HCT116 (cell line): ENCODE measurements at regions not wholly inside any gene's neighbourhood (a gene's known extent, or its start where the extent isn't known, plus 50 kb on each side); places are given as distances from the start of the nearest gene placed in this dataset.

Experiments used
- ATAC-seq: fragments of 200-7000 bp; cut with Tn5 transposase; 2 replicates; pipeline ENCODE4 v1.9.1; 2020; ENCODE audit warnings: mild to moderate bottlenecking, moderate library complexity
- BruUV-seq: library from RNA; stranded (reverse); fragments of 400-500 nt; replicated peaks from 2 replicates; lab custom pipeline; 2021; lab: Mats Ljungman, UMichigan
- CTCF ChIA-PET: fragments of 300-600 bp; sonication (Branson Sonifier 250); formaldehyde crosslinking; loops from one replicate; lab custom pipeline; 2021; ENCODE audit warnings: antibody characterized with exemption; lab: Charles Lee
- POLR2A ChIA-PET: fragments of 300-600, 350-600 bp; sonication (Branson Sonifier 250); formaldehyde crosslinking; loops from one replicate; lab custom pipeline; 2021; ENCODE audit warnings: antibody characterized with exemption; lab: Charles Lee
- RAD21 ChIA-PET, 2 experiments: fragments of 300-600 bp; sonication (Branson Sonifier 250); formaldehyde crosslinking; loops; one replicate each; lab custom pipeline; 2023; ENCODE audit warnings: low total read pairs in 2 of 2; ENCODE audit not compliant: uncharacterized antibody in 2 of 2, unreplicated experiment in 2 of 2, low non-redundant PET in 1 of 2; lab: Charles Lee
- DNase-seq: peaks from one replicate; pipeline ENCODE4 v3.0.0-alpha.2; 2010; ENCODE audit warnings: low read depth, low spot score
- H2AFZ ChIP-seq: fragments of 200-600 bp; shearing (Covaris generic), sonication (generic); 2 replicates; pipeline ENCODE4 v1.6.1; 2017; ENCODE audit warnings: low read depth, mixed run types, mixed read lengths, antibody characterized with exemption, low read length; ENCODE audit not compliant: poor library complexity, severe bottlenecking
- H3K27ac ChIP-seq: 2 replicates; pipeline ENCODE4 v1.5.1; 2012; ENCODE audit warnings: low read depth, low read length
- H3K27me3 ChIP-seq: fragments of 200-600 bp; sonication (generic); 2 replicates; pipeline ENCODE4 v1.6.1; 2016; ENCODE audit warnings: mixed run types, low read length, mixed read lengths; ENCODE audit not compliant: insufficient read depth
- H3K36me3 ChIP-seq, 2 experiments: fragments of 200-500 bp in 1 of 2; fragments of 200-600 bp in 1 of 2; sonication (Bioruptor generic) in 1 of 2; sonication (generic) in 1 of 2; 2 replicates each; pipeline versions ENCODE4 v1.5.1 to v1.6.1; 2014 to 2016; ENCODE audit warnings: low read length in 2 of 2, inconsistent platforms in 1 of 2, mixed read lengths in 1 of 2, mixed run types in 1 of 2; ENCODE audit not compliant: insufficient read depth in 2 of 2, control insufficient read depth in 1 of 2
- H3K4me1 ChIP-seq, 2 experiments: fragments of 200-600 bp in 1 of 2; sonication (generic) in 1 of 2; 2 replicates each; pipeline versions ENCODE4 v1.5.1 to v1.6.1; 2012 to 2017; ENCODE audit warnings: low read length in 2 of 2, inconsistent platforms in 1 of 2, mild to moderate bottlenecking in 1 of 2, mixed read lengths in 1 of 2, mixed run types in 1 of 2, moderate library complexity in 1 of 2; ENCODE audit not compliant: insufficient read depth in 2 of 2, control insufficient read depth in 1 of 2
- H3K4me2 ChIP-seq: fragments of 200-600 bp; sonication (generic); 2 replicates; pipeline ENCODE4 v1.6.1; 2017; ENCODE audit warnings: mixed run types, low read length, mixed read lengths
- H3K4me3 ChIP-seq, 2 experiments: fragments of 200-600 bp in 1 of 2; sonication (generic) in 1 of 2; replicated peaks in 1 of 2; 2 replicates each; pipeline ENCODE4 v1.5.1; 2011 to 2016; ENCODE audit warnings: low read length in 2 of 2, control low read depth in 1 of 2, low read depth in 1 of 2, mild to moderate bottlenecking in 1 of 2, mixed read lengths in 1 of 2, mixed run types in 1 of 2
- H3K79me2 ChIP-seq: fragments of 200-600 bp; sonication (generic); 2 replicates; pipeline ENCODE4 v1.6.1; 2017; ENCODE audit warnings: mild to moderate bottlenecking, mixed run types, low read length, moderate library complexity, mixed read lengths; ENCODE audit not compliant: insufficient read depth
- H3K9ac ChIP-seq: fragments of 200-600 bp; sonication (generic); 2 replicates; pipeline ENCODE4 v1.6.1; 2016; ENCODE audit warnings: low read length, mixed read lengths
- H3K9me2 ChIP-seq: fragments of 200-600 bp; sonication (generic), shearing (Covaris generic); 2 replicates; pipeline ENCODE4 v1.6.1; 2017; ENCODE audit warnings: mixed run types, mild to moderate bottlenecking, moderate library complexity; ENCODE audit not compliant: insufficient read depth
- H3K9me3 ChIP-seq, 2 experiments: fragments of 200-500 bp in 1 of 2; fragments of 200-600 bp in 1 of 2; sonication (Bioruptor generic) in 1 of 2; sonication (generic) in 1 of 2; 2 replicates each; pipeline ENCODE4 v1.6.1; 2014 to 2017; ENCODE audit warnings: low read length in 2 of 2, mixed read lengths in 2 of 2, inconsistent platforms in 1 of 2, low read depth in 1 of 2, mild to moderate bottlenecking in 1 of 2, mixed run types in 1 of 2, moderate library complexity in 1 of 2; ENCODE audit not compliant: control insufficient read depth in 1 of 2, insufficient read depth in 1 of 2
- H4K20me1 ChIP-seq: fragments of 200-600 bp; sonication (generic), shearing (Covaris generic); 2 replicates; pipeline ENCODE4 v1.6.1; 2017; ENCODE audit warnings: mixed run types, mild to moderate bottlenecking, moderate library complexity; ENCODE audit not compliant: insufficient read depth
- ATF3 ChIP-seq: IDR thresholded peaks from 2 replicates; pipeline ENCODE4 v1.6.1; 2012
- CBX3 ChIP-seq: IDR thresholded peaks from 2 replicates; pipeline ENCODE4 v1.6.1; 2012; ENCODE audit warnings: low read depth
- CEBPB ChIP-seq: IDR thresholded peaks from 2 replicates; pipeline ENCODE4 v1.6.1; 2012; ENCODE audit warnings: low read depth
- EGR1 ChIP-seq: IDR thresholded peaks from 2 replicates; pipeline ENCODE4 v1.6.1; 2012; ENCODE audit warnings: low read depth
- ELF1 ChIP-seq: IDR thresholded peaks from 2 replicates; pipeline ENCODE4 v1.6.1; 2012; ENCODE audit warnings: low read depth, borderline replicate concordance
- EZH2 ChIP-seq: fragments of 200-600 bp; sonication (generic); IDR thresholded peaks from 2 replicates; pipeline ENCODE4 v1.6.1; 2017; ENCODE audit warnings: antibody characterized with exemption, mixed run types
- JUND ChIP-seq: IDR thresholded peaks from 2 replicates; pipeline ENCODE4 v1.6.1; 2012
- POLR2A ChIP-seq: IDR thresholded peaks from 2 replicates; pipeline ENCODE4 v1.7.0; 2011; ENCODE audit warnings: borderline replicate concordance; ENCODE audit not compliant: insufficient read depth, insufficient read length; ENCODE audit errors: extremely low read depth
- RAD21 ChIP-seq: IDR thresholded peaks from 2 replicates; pipeline ENCODE4 v1.6.1; 2012; ENCODE audit warnings: low read depth, mild to moderate bottlenecking
- SIN3A ChIP-seq: IDR thresholded peaks from 2 replicates; pipeline ENCODE4 v1.6.1; 2012; ENCODE audit warnings: low read depth
- SRF ChIP-seq: IDR thresholded peaks from 2 replicates; pipeline ENCODE4 v1.6.1; 2012; ENCODE audit warnings: low read depth
- ZFX ChIP-seq: fragments of 450-650 bp; IDR thresholded peaks from 2 replicates; pipeline ENCODE4 v1.6.1; 2017
- ZNF274 ChIP-seq: fragments of 200-500 bp; sonication (Bioruptor generic); IDR thresholded peaks from 2 replicates; pipeline ENCODE4 v1.6.1; 2014; ENCODE audit warnings: mild to moderate bottlenecking, low read depth, low read length, inconsistent platforms
- intact Hi-C: fragments of 100-400 bp; cut with micrococcal nuclease; formaldehyde crosslinking; loops from 2 replicates; pipeline ENCODE4 v1.10.0; 2022
- TF ChIP-seq, protein P1 (sequence below): IDR thresholded peaks from 2 replicates; pipeline ENCODE4 v1.6.1; 2011; ENCODE audit warnings: mild to moderate bottlenecking, low read length, moderate library complexity; ENCODE audit not compliant: insufficient replicate concordance; ENCODE audit errors: extremely low read depth
- TF ChIP-seq, protein P2 (sequence below): IDR thresholded peaks from 2 replicates; pipeline ENCODE4 v1.6.1; 2012

DNA sequence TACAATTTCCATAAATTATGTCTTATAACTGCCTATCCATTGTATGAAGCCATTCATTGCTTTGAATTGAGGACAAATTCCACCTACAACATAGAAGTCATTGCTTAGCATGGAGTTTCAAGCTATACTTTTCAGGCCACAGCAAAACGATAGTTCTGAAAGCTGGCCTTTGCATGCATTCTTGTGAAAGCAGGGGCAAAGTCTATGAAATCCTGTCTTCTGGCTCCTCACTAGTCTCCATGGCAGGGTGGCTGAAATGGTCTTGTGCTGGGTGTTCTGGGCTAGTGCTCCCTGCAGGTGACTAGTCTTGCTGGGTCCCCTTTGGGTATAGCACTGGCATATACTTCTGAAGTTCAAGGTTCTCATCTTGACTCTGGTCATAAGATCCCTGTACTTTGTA lies 353.9 kb upstream of the ZNF608 start (continued):
- TF ChIP-seq, protein P1, sequence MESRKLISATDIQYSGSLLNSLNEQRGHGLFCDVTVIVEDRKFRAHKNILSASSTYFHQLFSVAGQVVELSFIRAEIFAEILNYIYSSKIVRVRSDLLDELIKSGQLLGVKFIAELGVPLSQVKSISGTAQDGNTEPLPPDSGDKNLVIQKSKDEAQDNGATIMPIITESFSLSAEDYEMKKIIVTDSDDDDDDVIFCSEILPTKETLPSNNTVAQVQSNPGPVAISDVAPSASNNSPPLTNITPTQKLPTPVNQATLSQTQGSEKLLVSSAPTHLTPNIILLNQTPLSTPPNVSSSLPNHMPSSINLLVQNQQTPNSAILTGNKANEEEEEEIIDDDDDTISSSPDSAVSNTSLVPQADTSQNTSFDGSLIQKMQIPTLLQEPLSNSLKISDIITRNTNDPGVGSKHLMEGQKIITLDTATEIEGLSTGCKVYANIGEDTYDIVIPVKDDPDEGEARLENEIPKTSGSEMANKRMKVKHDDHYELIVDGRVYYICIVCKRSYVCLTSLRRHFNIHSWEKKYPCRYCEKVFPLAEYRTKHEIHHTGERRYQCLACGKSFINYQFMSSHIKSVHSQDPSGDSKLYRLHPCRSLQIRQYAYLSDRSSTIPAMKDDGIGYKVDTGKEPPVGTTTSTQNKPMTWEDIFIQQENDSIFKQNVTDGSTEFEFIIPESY: no peak
- TF ChIP-seq SRF: no peak
- no peak for TF ChIP-seq ATF3
- no peak for TF ChIP-seq ZNF274
- no peak for TF ChIP-seq JUND

- intact Hi-C loops: no loop called here
- no peak for TF ChIP-seq RAD21
- TF ChIP-seq CBX3: no peak
- TF ChIP-seq ELF1: no peak
- TF ChIP-seq ZFX: no peak
- no peak for TF ChIP-seq SIN3A
- no peak for TF ChIP-seq CEBPB
- no peak for TF ChIP-seq EZH2
- no peak for TF ChIP-seq ZNF274
- no peak for TF ChIP-seq POLR2A
- no peak for TF ChIP-seq JUND
- no peak for TF ChIP-seq ATF3
- no peak for TF ChIP-seq EGR1
- TF ChIP-seq, protein P2, sequence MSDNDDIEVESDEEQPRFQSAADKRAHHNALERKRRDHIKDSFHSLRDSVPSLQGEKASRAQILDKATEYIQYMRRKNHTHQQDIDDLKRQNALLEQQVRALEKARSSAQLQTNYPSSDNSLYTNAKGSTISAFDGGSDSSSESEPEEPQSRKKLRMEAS: no peak
- TF ChIP-seq, all 23 proteins: peak for 0
Observed at GRCh38 chr5:125100951-125101350, 354.5 kb upstream of the ZNF608 start.

More at GRCh38 chr5:125100951-125101350, 354.5 kb upstream of the ZNF608 start:
- ChIA-PET RAD21 (no interaction called here), CTCF (no interaction called here), POLR2A (no interaction called here)
- Histone ChIP-seq H4K20me1 (no peaks in the 10 kb centered on the region), H3K27me3 (no peaks in the 10 kb centered on the region), H2AFZ (no peak overlapping the region), H3K4me3 (no peak overlapping the region), H3K36me3 (no peaks in the 10 kb centered on the region), H3K27ac (no peak overlapping the region), H3K79me2 (no peaks in the 10 kb centered on the region), H3K4me2 (no peak overlapping the region), H3K9me2 (no peaks in the 10 kb centered on the region), H3K9ac (no peak overlapping the region), H3K9me3 (no peaks in the 10 kb centered on the region), H3K4me1 (no peaks in the 10 kb centered on the region)
- no peak for ATAC-seq
- no peak for DNase-seq
- no TSS peak for BruUV-seq
